Neuronal stem cell (in vitro differentiated cells): ENCODE measurements at regions not wholly inside any gene's neighbourhood (a gene's known extent, or its start where the extent isn't known, plus 50 kb on each side); places are given as distances from the start of the nearest gene placed in this dataset.

Source experiments
- DNase-seq: peaks from one replicate; pipeline ENCODE4 v3.0.0-alpha.2; 2013; ENCODE audit warnings: low spot score
- H2AFZ ChIP-seq: one replicate; pipeline ENCODE4 v1.6.1; 2013; ENCODE audit warnings: mild to moderate bottlenecking, low read length, inconsistent platforms
- H2AK5ac ChIP-seq: 2 replicates; pipeline ENCODE4 v1.6.1; 2013; ENCODE audit warnings: low read depth, mild to moderate bottlenecking, inconsistent platforms, low read length, moderate library complexity, mixed read lengths
- H2BK120ac ChIP-seq: 2 replicates; pipeline ENCODE4 v1.6.1; 2013; ENCODE audit warnings: low read depth, mild to moderate bottlenecking, inconsistent platforms, low read length, moderate library complexity, mixed read lengths
- H2BK12ac ChIP-seq: one replicate; pipeline ENCODE4 v1.6.1; 2013; ENCODE audit warnings: low read length, inconsistent platforms
- H2BK15ac ChIP-seq: 2 replicates; pipeline ENCODE4 v1.6.1; 2013; ENCODE audit warnings: mild to moderate bottlenecking, low read length, inconsistent platforms, mixed read lengths
- H2BK5ac ChIP-seq: one replicate; pipeline ENCODE4 v1.6.1; 2013; ENCODE audit warnings: inconsistent platforms, mild to moderate bottlenecking, low read length, moderate library complexity
- H3K14ac ChIP-seq: one replicate; pipeline ENCODE4 v1.6.1; 2013; ENCODE audit warnings: low read length, inconsistent platforms
- H3K18ac ChIP-seq: 2 replicates; pipeline ENCODE4 v1.6.1; 2013; ENCODE audit warnings: low read length, inconsistent platforms
- H3K23ac ChIP-seq: 2 replicates; pipeline ENCODE4 v1.6.1; 2013; ENCODE audit warnings: low read depth, mild to moderate bottlenecking, mixed read lengths, low read length, inconsistent platforms; ENCODE audit not compliant: poor library complexity
- H3K27ac ChIP-seq: replicated peaks from 3 replicates; pipeline ENCODE4 v1.5.1; 2013; ENCODE audit warnings: low read length, inconsistent platforms
- H3K27me3 ChIP-seq, 3 experiments: 2 replicates each; pipeline ENCODE4 v1.6.1; 2013; ENCODE audit warnings: low read length in 3 of 3, mild to moderate bottlenecking in 2 of 3, inconsistent platforms in 1 of 3, low read depth in 1 of 3, mixed read lengths in 1 of 3, moderate library complexity in 1 of 3; ENCODE audit not compliant: control insufficient read depth in 3 of 3, insufficient read depth in 3 of 3
- H3K36me3 ChIP-seq, 2 donors: replicated peaks in 1 of 2; 2 replicates each; pipeline ENCODE4 v1.6.1; 2013; ENCODE audit warnings: low read length in 2 of 2; ENCODE audit not compliant: control insufficient read depth in 2 of 2, insufficient read depth in 2 of 2
- H3K4ac ChIP-seq: 2 replicates; pipeline ENCODE4 v1.6.1; 2013; ENCODE audit warnings: inconsistent platforms, mild to moderate bottlenecking, low read length, moderate library complexity
- H3K4me1 ChIP-seq, 2 donors: 1 replicate in 1 of 2; 2 replicates in 1 of 2; pipeline ENCODE4 v1.6.1; 2013; ENCODE audit warnings: low read length in 2 of 2, low read depth in 1 of 2; ENCODE audit not compliant: control insufficient read depth in 2 of 2, insufficient read depth in 1 of 2
- H3K4me2 ChIP-seq: one replicate; pipeline ENCODE4 v1.6.1; 2013; ENCODE audit warnings: mild to moderate bottlenecking, low read length, inconsistent platforms; ENCODE audit not compliant: insufficient read depth, poor library complexity, severe bottlenecking
- H3K4me3 ChIP-seq, 2 donors: 2 replicates each; pipeline ENCODE4 v1.5.1; 2013; ENCODE audit warnings: low read length in 2 of 2, mild to moderate bottlenecking in 2 of 2, inconsistent platforms in 1 of 2, moderate library complexity in 1 of 2
- H3K79me1 ChIP-seq: one replicate; pipeline ENCODE4 v1.6.1; 2013; ENCODE audit warnings: low read depth, mild to moderate bottlenecking, inconsistent platforms, low read length, moderate library complexity
- H3K9ac ChIP-seq: one replicate; pipeline ENCODE4 v1.6.1; 2013; ENCODE audit warnings: mild to moderate bottlenecking, low read depth, low read length, inconsistent platforms; ENCODE audit not compliant: poor library complexity
- H3K9me3 ChIP-seq, 2 donors: replicated peaks in 1 of 2; 2 replicates each; pipeline versions ENCODE3 to v1.6.1; 2013; ENCODE audit warnings: low read length in 2 of 2, mild to moderate bottlenecking in 2 of 2, inconsistent platforms in 1 of 2, low read depth in 1 of 2, mixed read lengths in 1 of 2, moderate library complexity in 1 of 2; ENCODE audit not compliant: control insufficient read depth in 2 of 2, insufficient read depth in 1 of 2
- H4K8ac ChIP-seq: one replicate; pipeline ENCODE4 v1.6.1; 2013; ENCODE audit warnings: low read depth, mild to moderate bottlenecking, inconsistent platforms, low read length, moderate library complexity
- H4K91ac ChIP-seq: one replicate; pipeline ENCODE4 v1.6.1; 2013; ENCODE audit warnings: low read length, low read depth, mild to moderate bottlenecking, inconsistent platforms; ENCODE audit not compliant: poor library complexity
- WGBS, 2 donors: extraction: QIAGEN DNeasy Blood & Tissue Kit; methylation state at CpG; one replicate each; pipeline ENCODE4 v1.1.7; 2013; ENCODE audit warnings: missing lambda C conversion rate in 2 of 2, mixed read lengths in 1 of 2; ENCODE audit not compliant: insufficient read length in 2 of 2, insufficient replicate concordance in 1 of 2; ENCODE audit errors: extremely low coverage in 2 of 2; 5-methylcytosine and 5-hydroxymethylcytosine counted together

- Histone ChIP-seq H3K23ac (no peak overlapping the region), H2AK5ac (no peak overlapping the region), H3K4me1 (peaks cover 0 to 3% of the 10 kb centered on the region in 2 donors), H3K9me3 (no peaks in the 10 kb centered on the region), H2AFZ (no peak overlapping the region), H3K79me1 (no peaks in the 10 kb centered on the region), H3K4ac (no peak overlapping the region), H2BK120ac (no peak overlapping the region), H3K27ac (no peak overlapping the region), H2BK15ac (no peak overlapping the region), H3K9ac (no peak overlapping the region), H3K36me3 (no peaks in the 10 kb centered on the region), H2BK12ac (no peak overlapping the region), H3K4me2 (no peak overlapping the region), H3K27me3 (no peaks in the 10 kb centered on the region), H3K18ac (no peak overlapping the region), H2BK5ac (no peak overlapping the region), H3K14ac (no peak overlapping the region), H3K4me3 (no peak overlapping the region), H4K8ac (no peak overlapping the region), H4K91ac (no peak overlapping the region)
- WGBS, 2 donors: no CpG with 5 or more reads among the region's 1 CpG
- no peak for DNase-seq
Measured at GRCh38 chr1:95994643-95995042, 726.9 kb upstream of the PTBP2 start.

- Histone ChIP-seq H2AK5ac (no peak overlapping the region), H3K27ac (no peak overlapping the region), H2AFZ (no peak overlapping the region), H2BK120ac (no peak overlapping the region), H3K27me3 (no peaks in the 10 kb centered on the region), H3K4ac (no peak overlapping the region), H3K4me1 (no peaks in the 10 kb centered on the region), H3K9me3 (no peaks in the 10 kb centered on the region), H2BK12ac (no peak overlapping the region), H2BK15ac (no peak overlapping the region), H2BK5ac (no peak overlapping the region), H3K18ac (no peak overlapping the region), H3K4me3 (no peak overlapping the region), H4K91ac (no peak overlapping the region), H3K4me2 (no peak overlapping the region), H4K8ac (no peak overlapping the region), H3K9ac (no peak overlapping the region), H3K14ac (no peak overlapping the region), H3K36me3 (no peaks in the 10 kb centered on the region), H3K79me1 (no peaks in the 10 kb centered on the region), H3K23ac (no peak overlapping the region)
- no CpG with 5 or more reads among the region's 2 CpGs for WGBS, 2 donors
- no peak for DNase-seq
Measured at GRCh38 chr1:96002201-96002600, 719.4 kb upstream of the PTBP2 start.

- Histone ChIP-seq H2AK5ac (no peak overlapping the region), H3K4me3 (no peak overlapping the region), H3K9ac (no peak overlapping the region), H2BK120ac (no peak overlapping the region), H3K9me3 (no peaks in the 10 kb centered on the region), H3K4ac (no peak overlapping the region), H2BK5ac (no peak overlapping the region), H3K79me1 (no peaks in the 10 kb centered on the region), H3K36me3 (no peaks in the 10 kb centered on the region), H3K27ac (no peak overlapping the region), H4K91ac (no peak overlapping the region), H3K14ac (no peak overlapping the region), H3K23ac (no peak overlapping the region), H2BK12ac (no peak overlapping the region), H3K18ac (no peak overlapping the region), H3K4me2 (no peak overlapping the region), H2AFZ (no peak overlapping the region), H3K4me1 (no peaks in the 10 kb centered on the region), H2BK15ac (no peak overlapping the region), H3K27me3 (no peaks in the 10 kb centered on the region), H4K8ac (no peak overlapping the region)
- 100% methylated on average over 1 of the region's 9 CpGs; no CpG with 5 or more reads in 1 of the 2 donors for WGBS, 2 donors
- DNase-seq: no peak
Measured at GRCh38 chr1:96002969-96003964, 718.3 kb upstream of the PTBP2 start.

- no peaks in the 10 kb centered on the region for H3K4me1 ChIP-seq
Measured at GRCh38 chr1:96009831-96010434, 711.7 kb upstream of the PTBP2 start.

More at GRCh38 chr1:96009831-96010434, 711.7 kb upstream of the PTBP2 start:
- H2AK5ac ChIP-seq: no peak overlapping the region
- no peak overlapping the region for H2BK12ac ChIP-seq
- H3K14ac ChIP-seq: no peak overlapping the region
- no peak overlapping the region for H3K23ac ChIP-seq
- no CpG with 5 or more reads among the region's 3 CpGs for WGBS, 2 donors
- no peaks in the 10 kb centered on the region for H3K9me3 ChIP-seq
- H2BK15ac ChIP-seq: no peak overlapping the region
- H3K18ac ChIP-seq: no peak overlapping the region
- H3K36me3 ChIP-seq: no peaks in the 10 kb centered on the region
- no peak for DNase-seq
- no peaks in the 10 kb centered on the region for H3K27me3 ChIP-seq
- no peak overlapping the region for H3K9ac ChIP-seq
- no peaks in the 10 kb centered on the region for H3K79me1 ChIP-seq
- H3K4me2 ChIP-seq: no peak overlapping the region
- H4K91ac ChIP-seq: no peak overlapping the region
- H2BK120ac ChIP-seq: no peak overlapping the region
- H2AFZ ChIP-seq: no peak overlapping the region
- no peak overlapping the region for H2BK5ac ChIP-seq
- no peak overlapping the region for H4K8ac ChIP-seq
- H3K4me3 ChIP-seq: no peak overlapping the region
- H3K27ac ChIP-seq: no peak overlapping the region
- H3K4ac ChIP-seq: no peak overlapping the region
